ENCODE measurements at regions not wholly inside any gene's neighbourhood (a gene's known extent, or its start where the extent isn't known, plus 50 kb on each side); places are given as distances from the start of the nearest gene placed in this dataset.

DNA sequence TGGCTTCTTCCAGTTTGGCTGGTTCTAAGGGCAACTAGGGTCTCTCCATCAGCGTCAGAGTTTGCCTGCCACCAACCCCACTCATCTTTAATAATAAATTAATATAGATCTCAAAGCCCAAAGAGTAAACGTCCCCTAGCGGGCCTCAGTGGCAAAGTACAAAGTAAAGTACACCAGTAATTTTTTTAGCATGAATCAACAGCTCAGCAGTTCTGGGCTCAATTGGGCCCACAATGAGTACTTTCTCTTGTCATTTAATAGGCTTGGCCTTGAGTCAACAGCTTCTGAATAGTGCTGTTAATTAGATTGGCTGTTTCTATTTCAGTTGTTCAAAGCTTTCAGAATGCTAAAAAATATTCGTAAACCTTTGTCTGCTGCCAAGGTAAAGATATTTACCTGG is 89.0 kb upstream of the PFN2 start:
- H2AFZ ChIP-seq (ENCODE audit: low read length) = no peak overlapping the region
- no peaks in the 10 kb centered on the region for H3K27me3 ChIP-seq (ENCODE audit: low read length)
- intact Hi-C loops (cut with micrococcal nuclease) = no loop called here
- no peak overlapping the region for H3K9ac ChIP-seq (ENCODE audit: low read length)
- H3K4me3 ChIP-seq (ENCODE audit: low read length) = no peak overlapping the region
- no peaks in the 10 kb centered on the region for H3F3A ChIP-seq (ENCODE audit: low read length, unreplicated experiment)
- ChIA-PET CTCF (no interaction called here), POLR2A (ENCODE audit: unreplicated experiment) (no interaction called here)
- no peak overlapping the region for H3K27ac ChIP-seq (ENCODE audit: low read length)
- H3K9me2 ChIP-seq (replicated peaks; ENCODE audit: low read length) = no peaks in the 10 kb centered on the region
- H4K20me1 ChIP-seq (ENCODE audit: low read length) = no peaks in the 10 kb centered on the region
- ATAC-seq (no peak), DNase-seq (no peak)
- H3K36me3 ChIP-seq (ENCODE audit: low read depth, low read length) = no peaks in the 10 kb centered on the region
- H3K79me2 ChIP-seq (ENCODE audit: low read length) = no peaks in the 10 kb centered on the region
- BruUV-seq (replicated peaks) = no TSS peak
- no peak for TF ChIP-seq EZH2 (IDR thresholded peaks at IDR 0.05; ENCODE audit: low read length, unreplicated experiment)
- TF ChIP-seq, protein P1, sequence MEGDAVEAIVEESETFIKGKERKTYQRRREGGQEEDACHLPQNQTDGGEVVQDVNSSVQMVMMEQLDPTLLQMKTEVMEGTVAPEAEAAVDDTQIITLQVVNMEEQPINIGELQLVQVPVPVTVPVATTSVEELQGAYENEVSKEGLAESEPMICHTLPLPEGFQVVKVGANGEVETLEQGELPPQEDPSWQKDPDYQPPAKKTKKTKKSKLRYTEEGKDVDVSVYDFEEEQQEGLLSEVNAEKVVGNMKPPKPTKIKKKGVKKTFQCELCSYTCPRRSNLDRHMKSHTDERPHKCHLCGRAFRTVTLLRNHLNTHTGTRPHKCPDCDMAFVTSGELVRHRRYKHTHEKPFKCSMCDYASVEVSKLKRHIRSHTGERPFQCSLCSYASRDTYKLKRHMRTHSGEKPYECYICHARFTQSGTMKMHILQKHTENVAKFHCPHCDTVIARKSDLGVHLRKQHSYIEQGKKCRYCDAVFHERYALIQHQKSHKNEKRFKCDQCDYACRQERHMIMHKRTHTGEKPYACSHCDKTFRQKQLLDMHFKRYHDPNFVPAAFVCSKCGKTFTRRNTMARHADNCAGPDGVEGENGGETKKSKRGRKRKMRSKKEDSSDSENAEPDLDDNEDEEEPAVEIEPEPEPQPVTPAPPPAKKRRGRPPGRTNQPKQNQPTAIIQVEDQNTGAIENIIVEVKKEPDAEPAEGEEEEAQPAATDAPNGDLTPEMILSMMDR (conservative IDR thresholded peaks at IDR 0.05; ENCODE audit: low read depth, low read length) = no peak
- TF ChIP-seq EZH2phosphoT487 (IDR thresholded peaks at IDR 0.05; ENCODE audit: borderline replicate concordance, low read length) = no peak
- H3K9me3 ChIP-seq (ENCODE audit: low read length) = no peaks in the 10 kb centered on the region
- no peak overlapping the region for H3K4me2 ChIP-seq (ENCODE audit: low read length)
- H3K4me1 ChIP-seq (ENCODE audit: insufficient read depth, low read length) = no peaks in the 10 kb centered on the region

DNA sequence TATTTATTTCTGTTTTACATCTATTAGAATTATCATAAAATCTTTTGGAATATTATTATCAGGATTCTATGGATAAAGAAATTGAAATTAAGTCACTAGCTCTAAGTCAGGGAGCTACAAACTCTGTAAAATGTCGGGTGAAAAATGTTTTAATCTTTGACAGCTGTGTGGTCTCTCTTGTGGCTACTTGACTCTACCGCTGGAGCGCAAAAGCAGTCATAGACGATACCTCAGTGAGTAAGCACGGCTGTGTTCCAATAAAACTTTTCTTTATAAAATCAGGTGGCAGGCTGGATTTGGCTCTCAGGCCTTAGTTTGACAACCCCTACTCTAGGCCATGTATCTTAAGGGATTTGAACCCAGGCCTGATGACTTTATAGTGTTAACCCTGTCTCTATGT is 88.5 kb upstream of the PFN2 start:
- ATAC-seq = no peak
- intact Hi-C loops (cut with micrococcal nuclease) = no loop called here
- Histone ChIP-seq H2AFZ (ENCODE audit: low read length) (no peak overlapping the region), H3K27ac (ENCODE audit: low read length) (no peak overlapping the region), H3K9me2 (replicated peaks; ENCODE audit: low read length) (no peaks in the 10 kb centered on the region), H3K79me2 (ENCODE audit: low read length) (no peaks in the 10 kb centered on the region), H3K4me2 (ENCODE audit: low read length) (no peak overlapping the region), H3K9ac (ENCODE audit: low read length) (no peak overlapping the region), H3K4me1 (ENCODE audit: insufficient read depth, low read length) (no peaks in the 10 kb centered on the region), H4K20me1 (ENCODE audit: low read length) (no peaks in the 10 kb centered on the region), H3K36me3 (ENCODE audit: low read depth, low read length) (no peaks in the 10 kb centered on the region), H3F3A (ENCODE audit: low read length, unreplicated experiment) (no peaks in the 10 kb centered on the region), H3K27me3 (ENCODE audit: low read length) (no peaks in the 10 kb centered on the region), H3K9me3 (ENCODE audit: low read length) (no peaks in the 10 kb centered on the region), H3K4me3 (ENCODE audit: low read length) (no peak overlapping the region)
- no TSS peak for BruUV-seq (replicated peaks)
- DNase-seq = no peak
- ChIA-PET POLR2A (ENCODE audit: unreplicated experiment) (no interaction called here), CTCF (no interaction called here)
- TF ChIP-seq EZH2 (IDR thresholded peaks at IDR 0.05; ENCODE audit: low read length, unreplicated experiment) (no peak), EZH2phosphoT487 (IDR thresholded peaks at IDR 0.05; ENCODE audit: borderline replicate concordance, low read length) (no peak)
- TF ChIP-seq, protein P1 (conservative IDR thresholded peaks at IDR 0.05; ENCODE audit: low read depth, low read length) = no peak

DNA sequence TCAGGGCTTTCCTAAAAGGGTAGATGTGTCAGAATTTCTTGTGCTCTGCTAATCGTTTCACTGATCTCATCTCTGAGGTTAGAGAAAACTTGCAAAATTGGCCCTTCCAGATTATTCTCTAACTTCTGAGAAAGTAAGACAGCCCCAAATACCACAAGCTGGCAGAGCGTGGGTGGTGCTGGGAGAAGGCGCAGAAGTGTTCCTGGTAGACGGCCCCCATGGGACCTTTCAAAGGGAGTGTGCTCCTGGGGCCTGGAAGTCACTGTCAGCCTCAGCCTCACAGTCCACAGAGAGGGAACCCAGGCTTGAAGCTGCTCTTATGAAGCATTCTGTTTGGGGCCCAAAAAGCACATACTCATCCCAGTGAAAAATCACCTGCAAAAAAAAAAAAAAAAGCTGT is 86.5 kb upstream of the PFN2 start:
- intact Hi-C loops (cut with micrococcal nuclease) = no loop called here
- Histone ChIP-seq H3K36me3 (ENCODE audit: low read depth, low read length) (no peaks in the 10 kb centered on the region), H3K9me3 (ENCODE audit: low read length) (no peaks in the 10 kb centered on the region), H3K9me2 (replicated peaks; ENCODE audit: low read length) (no peaks in the 10 kb centered on the region), H3K79me2 (ENCODE audit: low read length) (no peaks in the 10 kb centered on the region), H3K27me3 (ENCODE audit: low read length) (no peaks in the 10 kb centered on the region), H3K27ac (ENCODE audit: low read length) (no peak overlapping the region), H3F3A (ENCODE audit: low read length, unreplicated experiment) (no peaks in the 10 kb centered on the region), H3K4me1 (ENCODE audit: insufficient read depth, low read length) (no peaks in the 10 kb centered on the region), H3K4me2 (ENCODE audit: low read length) (no peak overlapping the region), H3K4me3 (ENCODE audit: low read length) (no peak overlapping the region), H3K9ac (ENCODE audit: low read length) (no peak overlapping the region), H2AFZ (ENCODE audit: low read length) (no peak overlapping the region), H4K20me1 (ENCODE audit: low read length) (no peaks in the 10 kb centered on the region)
- POLR2A ChIA-PET (ENCODE audit: unreplicated experiment) = no interaction called here
- CTCF ChIA-PET = no interaction called here
- ATAC-seq = no peak
- TF ChIP-seq EZH2 (IDR thresholded peaks at IDR 0.05; ENCODE audit: low read length, unreplicated experiment) = no peak
- no peak for TF ChIP-seq EZH2phosphoT487 (IDR thresholded peaks at IDR 0.05; ENCODE audit: borderline replicate concordance, low read length)
- TF ChIP-seq, protein P1 (conservative IDR thresholded peaks at IDR 0.05; ENCODE audit: low read depth, low read length) = no peak
- DNase-seq = no peak
- no TSS peak for BruUV-seq (replicated peaks)
